GM23338 (cell line): ENCODE measurements at regions not wholly inside any gene's neighbourhood (a gene's known extent, or its start where the extent isn't known, plus 50 kb on each side); places are given as distances from the start of the nearest gene placed in this dataset.

Experiments
- ATAC-seq: fragments of 200-7000 bp; cut with Tn5 transposase; 3 replicates; pipeline ENCODE4 v1.9.1; 2020
- DNase-seq: peaks from one replicate; pipeline ENCODE4 v3.0.0-alpha.2; 2015; ENCODE audit warnings: low spot score
- H2AFZ ChIP-seq: fragments of 200-600 bp; sonication (generic); 2 replicates; pipeline ENCODE4 v1.8.0; 2016; ENCODE audit warnings: antibody characterized with exemption, mild to moderate bottlenecking, moderate library complexity
- H3F3A ChIP-seq: fragments of 200-600 bp; sonication (generic); replicated peaks from 2 replicates; pipeline ENCODE4 v1.8.0; 2017; ENCODE audit warnings: antibody characterized with exemption, mixed run types, low read depth
- H3K27ac ChIP-seq: fragments of 200-600 bp; sonication (generic); 2 replicates; pipeline ENCODE4 v1.6.1; 2016; ENCODE audit warnings: low read depth
- H3K27me3 ChIP-seq: fragments of 200-600 bp; sonication (generic); 2 replicates; pipeline ENCODE4 v1.8.0; 2016; ENCODE audit warnings: mild to moderate bottlenecking, mixed run types, moderate library complexity; ENCODE audit not compliant: insufficient read depth
- H3K36me3 ChIP-seq: fragments of 200-600 bp; sonication (generic); 2 replicates; pipeline ENCODE4 v1.8.0; 2016; ENCODE audit warnings: mild to moderate bottlenecking; ENCODE audit not compliant: insufficient read depth
- H3K4me1 ChIP-seq: fragments of 200-600 bp; sonication (generic); 2 replicates; pipeline ENCODE4 v1.8.0; 2016; ENCODE audit warnings: mild to moderate bottlenecking, moderate library complexity; ENCODE audit not compliant: insufficient read depth
- H3K4me2 ChIP-seq: fragments of 200-600 bp; sonication (generic); 2 replicates; pipeline ENCODE4 v1.7.1; 2017; ENCODE audit warnings: mixed run types
- H3K4me3 ChIP-seq: fragments of 200-600 bp; sonication (generic); 2 replicates; pipeline ENCODE4 v1.6.1; 2016; ENCODE audit warnings: mixed run types
- H3K79me2 ChIP-seq: fragments of 200-600 bp; sonication (generic); replicated peaks from 2 replicates; pipeline ENCODE4 v1.8.0; 2017; ENCODE audit warnings: mild to moderate bottlenecking; ENCODE audit not compliant: insufficient read depth
- H3K9me2 ChIP-seq: fragments of 200-600 bp; sonication (generic); 2 replicates; pipeline ENCODE4 v1.8.0; 2017; ENCODE audit not compliant: insufficient read depth
- H4K20me1 ChIP-seq: fragments of 200-600 bp; sonication (generic); replicated peaks from 2 replicates; pipeline ENCODE4 v1.8.0; 2017; ENCODE audit warnings: mild to moderate bottlenecking; ENCODE audit not compliant: insufficient read depth
- H3K27ac Mint-ChIP-seq: 2 replicates; pipeline ENCODE4 v1.8.0; 2020; ENCODE audit warnings: inconsistent platforms, mild to moderate bottlenecking, moderate library complexity, mixed read lengths
- H3K27me3 Mint-ChIP-seq: 3 replicates; pipeline ENCODE4 v1.8.0; 2022; ENCODE audit warnings: low read depth, mild to moderate bottlenecking, moderate library complexity, mixed read lengths, inconsistent platforms; ENCODE audit not compliant: insufficient read depth, poor library complexity
- H3K36me3 Mint-ChIP-seq: 3 replicates; pipeline ENCODE4 v1.8.0; 2021; ENCODE audit warnings: low read depth, mild to moderate bottlenecking, inconsistent platforms, moderate library complexity, mixed read lengths
- H3K4me1 Mint-ChIP-seq: 3 replicates; pipeline ENCODE4 v1.8.0; 2020; ENCODE audit warnings: mild to moderate bottlenecking, inconsistent platforms, mixed read lengths
- H3K4me3 Mint-ChIP-seq: 3 replicates; pipeline ENCODE4 v1.8.0; 2021; ENCODE audit warnings: moderate library complexity, mild to moderate bottlenecking, inconsistent platforms, mixed read lengths
- H3K9me3 Mint-ChIP-seq: 3 replicates; pipeline ENCODE4 v1.8.0; 2020; ENCODE audit warnings: moderate library complexity, mild to moderate bottlenecking, inconsistent platforms, mixed read lengths
- CTCF ChIP-seq, 2 experiments: fragments of 200-600 bp in 1 of 2; sonication (generic) in 1 of 2; conservative IDR thresholded peaks; 2 replicates each; pipeline versions ENCODE4 v1.5.1 to v1.6.1; 2016 to 2017; ENCODE audit warnings: antibody characterized with exemption in 2 of 2, low read depth in 2 of 2, mild to moderate bottlenecking in 2 of 2, moderate library complexity in 1 of 2
- ETS1 ChIP-seq: IDR thresholded peaks from 2 replicates; pipeline ENCODE4 v1.6.1; 2016; ENCODE audit warnings: antibody characterized with exemption
- EZH2 ChIP-seq: fragments of 200-600 bp; sonication (generic); IDR thresholded peaks from one replicate; pipeline ENCODE4 v1.8.0; 2017; ENCODE audit warnings: antibody characterized with exemption, mild to moderate bottlenecking, low read depth; ENCODE audit not compliant: unreplicated experiment
- EZH2phosphoT487 ChIP-seq: fragments of 200-600 bp; sonication (generic); IDR thresholded peaks from one replicate; pipeline ENCODE4 v1.8.1; 2018; ENCODE audit warnings: antibody characterized with exemption; ENCODE audit not compliant: unreplicated experiment
- JUNB ChIP-seq: IDR thresholded peaks from one replicate; pipeline ENCODE4 v1.6.1; 2016; ENCODE audit warnings: antibody characterized with exemption; ENCODE audit not compliant: unreplicated experiment
- NANOG ChIP-seq: IDR thresholded peaks from 2 replicates; pipeline ENCODE4 v1.6.1; 2016; ENCODE audit warnings: antibody characterized with exemption, borderline replicate concordance
- POLR2AphosphoS5 ChIP-seq: IDR thresholded peaks from 2 replicates; pipeline ENCODE4 v1.6.1; 2016; ENCODE audit warnings: antibody characterized with exemption, low read depth
- REST ChIP-seq: IDR thresholded peaks from one replicate; pipeline ENCODE4 v1.6.1; 2018; ENCODE audit warnings: antibody characterized with exemption; ENCODE audit not compliant: unreplicated experiment
- STAT1 ChIP-seq: IDR thresholded peaks from one replicate; pipeline ENCODE4 v1.6.1; 2016; ENCODE audit warnings: antibody characterized with exemption; ENCODE audit not compliant: unreplicated experiment
- ZNF462 ChIP-seq: fragments of 250-450 bp; sonication (Bioruptor Pico); IDR thresholded peaks from 2 replicates; pipeline ENCODE4 v1.5.0; 2020; ENCODE audit warnings: mild to moderate bottlenecking, moderate library complexity

DNA sequence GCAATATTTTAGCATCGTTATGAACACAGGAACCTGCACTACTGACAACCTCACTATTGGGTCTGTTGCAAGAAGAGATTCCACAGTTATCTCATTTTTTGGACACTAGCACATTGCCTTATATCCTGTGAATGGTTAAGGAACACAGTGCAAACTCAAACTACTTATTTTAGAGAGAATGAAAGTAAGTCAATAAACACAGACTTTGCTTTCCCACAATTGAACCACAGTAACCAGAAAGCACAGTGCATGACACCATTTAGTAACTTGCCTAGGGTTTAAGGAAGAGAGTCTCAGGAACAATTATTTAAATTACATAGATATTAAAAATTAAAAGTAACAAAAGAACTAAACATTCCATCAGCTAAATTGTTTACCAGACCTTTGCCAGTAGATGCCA lies 468.8 kb downstream of the ZWINT start:
- Histone ChIP-seq H2AFZ (no peak overlapping the region), H4K20me1 (no peaks in the 10 kb centered on the region), H3K36me3 (no peaks in the 10 kb centered on the region), H3K27ac (no peak overlapping the region), H3K4me1 (no peaks in the 10 kb centered on the region), H3F3A (no peaks in the 10 kb centered on the region), H3K4me2 (no peak overlapping the region), H3K9me2 (no peaks in the 10 kb centered on the region), H3K79me2 (no peaks in the 10 kb centered on the region), H3K27me3 (no peaks in the 10 kb centered on the region), H3K4me3 (no peak overlapping the region)
- no peak for ATAC-seq
- TF ChIP-seq EZH2, result no peak
- DNase-seq, result no peak
- Mint-ChIP-seq H3K4me1 (peaks cover 2% of the 10 kb centered on the region; the same call in 2 of the 3 replicates), H3K4me3 (no peak overlapping the region), H3K9me3 (no peaks in the 10 kb centered on the region; the same call in 2 of the 3 replicates), H3K27me3 (peaks cover 1% of the 10 kb centered on the region), H3K27ac (no peak overlapping the region), H3K36me3 (peaks cover 4% of the 10 kb centered on the region)

GRCh38 chr10:55881588-55881987 lies 479.5 kb downstream of the ZWINT start:
- Mint-ChIP-seq H3K4me3 (no peak overlapping the region), H3K4me1 (no peaks in the 10 kb centered on the region; the same call in 2 of the 3 replicates), H3K27ac (no peak overlapping the region), H3K36me3 (no peaks in the 10 kb centered on the region), H3K9me3 (no peaks in the 10 kb centered on the region), H3K27me3 (peaks cover 3% of the 10 kb centered on the region)
- Histone ChIP-seq H4K20me1 (no peaks in the 10 kb centered on the region), H3K36me3 (no peaks in the 10 kb centered on the region), H3K27me3 (no peaks in the 10 kb centered on the region), H3K4me1 (no peaks in the 10 kb centered on the region), H3K4me2 (no peak overlapping the region), H2AFZ (no peak overlapping the region), H3K79me2 (no peaks in the 10 kb centered on the region), H3F3A (no peaks in the 10 kb centered on the region), H3K9me2 (peaks cover 6% of the 10 kb centered on the region; the same call in 1 of the 2 replicates), H3K27ac (no peak overlapping the region), H3K4me3 (no peak overlapping the region)
- DNase-seq, result no peak
- no peak for ATAC-seq
- TF ChIP-seq STAT1 (no peak), POLR2AphosphoS5 (no peak), JUNB (no peak), EZH2phosphoT487 (no peak), EZH2 (no peak), ETS1 (no peak), NANOG (no peak), CTCF (conservative IDR thresholded peaks at IDR 0.05; ENCODE audit: low read depth in 2 of 2) (no peak), REST (no peak), ZNF462 (CRISPR knock-in tag) (no peak)
